Limb (tissue), 2 donors: ENCODE measurements at regions not wholly inside any gene's neighbourhood (a gene's known extent, or its start where the extent isn't known, plus 50 kb on each side); places are given as distances from the start of the nearest gene placed in this dataset.
"Not testable (repeated sequence)": the region's sequence is repeated elsewhere in the genome, so short reads cannot be mapped to it uniquely, and the experiment has no call there.

Experiments used
- DNase-seq, 2 donors: peaks; one replicate each; pipeline ENCODE4 v3.0.0-alpha.2; 2016; ENCODE audit errors: extremely low spot score in 2 of 2

DNA sequence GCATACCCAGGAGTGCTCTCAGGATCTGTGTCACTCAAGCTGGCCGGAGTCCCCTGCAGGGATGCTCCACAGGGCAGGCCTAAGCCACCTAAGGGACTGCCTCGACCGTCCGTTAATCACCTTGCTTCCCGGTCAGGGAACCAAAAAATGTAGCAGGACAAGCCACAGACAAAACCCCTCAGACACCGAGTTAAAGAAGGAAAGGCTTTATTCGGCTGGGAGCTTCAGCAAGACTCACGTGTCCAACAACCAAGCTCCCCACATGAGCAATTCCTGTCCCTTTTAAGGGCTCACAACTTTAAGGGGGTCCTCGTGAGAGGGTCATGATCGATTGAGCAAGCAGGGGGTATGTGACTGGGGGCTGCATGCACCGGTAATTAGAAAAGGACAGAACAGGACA lies 72.1 kb upstream of the GMDS start:
- not testable (repeated sequence) for DNase-seq

GRCh38 chr6:2314641-2315040 lies 69.2 kb upstream of the GMDS start:
- DNase-seq = no peak

GRCh38 chr6:2310042-2310441 lies 64.6 kb upstream of the GMDS start:
- DNase-seq = no peak

DNA sequence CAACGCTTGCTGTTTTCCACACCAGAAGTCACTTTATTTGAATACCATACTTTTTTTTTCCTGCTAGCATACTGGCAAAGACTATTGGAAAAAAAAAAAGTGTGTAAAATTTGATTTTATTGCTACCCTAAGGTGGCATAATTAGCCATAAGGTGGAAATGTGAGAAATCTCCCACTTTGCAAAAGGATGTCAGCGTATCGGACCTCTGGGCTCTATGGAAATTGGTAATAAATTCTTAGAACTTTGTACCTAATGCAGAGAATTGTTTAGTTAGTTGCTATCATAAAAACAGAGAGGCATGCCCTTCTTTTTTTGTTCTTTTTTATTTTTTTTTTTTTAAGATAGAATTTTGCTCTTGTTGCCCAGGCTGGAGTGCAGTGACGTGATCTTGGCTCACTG lies 63.7 kb upstream of the GMDS start:
- DNase-seq = no peak

- DNase-seq = no peak
Measured at GRCh38 chr6:2307799-2308198, 62.4 kb upstream of the GMDS start.

DNA sequence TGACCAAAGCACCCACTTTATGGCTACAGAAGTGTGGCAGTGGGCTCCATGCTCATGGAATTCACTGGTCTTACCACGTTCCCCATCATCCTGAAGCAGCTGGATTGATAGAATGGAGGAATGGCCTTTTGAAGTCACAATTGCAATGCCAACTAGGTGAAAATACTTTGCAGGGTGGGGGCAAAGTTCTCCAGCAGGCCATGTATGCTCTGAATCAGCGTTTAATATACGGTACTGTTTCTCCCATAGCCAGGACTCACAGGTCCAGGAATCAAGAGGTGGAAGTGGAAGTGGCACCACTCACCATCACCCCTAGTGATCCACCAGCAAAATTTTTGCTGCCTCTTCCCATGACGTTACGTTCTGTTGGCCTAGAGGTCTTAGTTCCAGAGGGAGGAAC lies 60.5 kb upstream of the GMDS start:
- no peak for DNase-seq

DNA sequence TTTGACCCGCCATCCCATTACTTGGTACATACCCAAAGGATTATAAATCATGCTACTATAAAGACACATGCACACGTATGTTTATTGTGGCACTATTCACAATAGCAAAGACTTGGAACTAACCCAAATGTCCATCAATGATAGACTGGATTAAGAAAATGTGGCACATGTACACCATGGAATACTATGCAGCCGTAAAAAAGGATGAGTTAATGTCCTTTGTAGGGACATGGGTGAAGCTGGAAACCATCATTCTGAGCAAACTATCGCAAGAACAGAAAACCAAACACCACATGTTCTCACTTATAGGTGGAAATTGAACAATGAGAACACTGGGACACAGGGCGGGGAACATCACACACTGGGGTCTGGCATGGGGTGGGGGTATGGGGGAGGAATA lies 57.1 kb upstream of the GMDS start:
- not testable (repeated sequence) for DNase-seq

GRCh38 chr6:2296781-2297180 lies 51.4 kb upstream of the GMDS start:
- DNase-seq = no peak
